ENCODE measurements at regions not wholly inside any gene's neighbourhood (a gene's known extent, or its start where the extent isn't known, plus 50 kb on each side); places are given as distances from the start of the nearest gene placed in this dataset.

DNA sequence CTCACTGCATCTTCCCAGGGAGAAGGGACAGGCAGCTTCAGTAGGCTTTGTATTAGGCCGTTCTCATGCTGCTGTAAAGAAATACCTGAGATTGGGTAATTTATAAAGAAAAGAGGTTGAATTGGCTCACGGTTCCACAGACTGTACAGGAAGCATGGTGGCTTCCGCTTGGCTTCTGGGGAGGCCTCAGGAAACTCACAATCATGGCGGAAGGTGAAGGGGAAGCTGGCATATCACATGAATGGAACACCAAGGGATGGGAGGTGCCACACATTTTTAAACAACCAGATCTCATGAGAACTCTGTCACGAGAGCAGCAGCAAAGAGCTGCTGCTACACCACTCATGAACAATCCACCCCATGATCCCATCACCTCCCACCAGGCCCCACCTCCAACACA lies 182.2 kb upstream of the SFSWAP start:
- no peaks in the 10 kb centered on the region for H3K27me3 ChIP-seq (ENCODE audit: insufficient read depth, low read depth, low read length)
- no peak overlapping the region for H3K27ac ChIP-seq (ENCODE audit: low read length)
- no peak overlapping the region for H2AFZ ChIP-seq (ENCODE audit: low read depth, low read length)
- no peak overlapping the region for H3K4me2 ChIP-seq (ENCODE audit: low read length)
- TF ChIP-seq, protein P1, sequence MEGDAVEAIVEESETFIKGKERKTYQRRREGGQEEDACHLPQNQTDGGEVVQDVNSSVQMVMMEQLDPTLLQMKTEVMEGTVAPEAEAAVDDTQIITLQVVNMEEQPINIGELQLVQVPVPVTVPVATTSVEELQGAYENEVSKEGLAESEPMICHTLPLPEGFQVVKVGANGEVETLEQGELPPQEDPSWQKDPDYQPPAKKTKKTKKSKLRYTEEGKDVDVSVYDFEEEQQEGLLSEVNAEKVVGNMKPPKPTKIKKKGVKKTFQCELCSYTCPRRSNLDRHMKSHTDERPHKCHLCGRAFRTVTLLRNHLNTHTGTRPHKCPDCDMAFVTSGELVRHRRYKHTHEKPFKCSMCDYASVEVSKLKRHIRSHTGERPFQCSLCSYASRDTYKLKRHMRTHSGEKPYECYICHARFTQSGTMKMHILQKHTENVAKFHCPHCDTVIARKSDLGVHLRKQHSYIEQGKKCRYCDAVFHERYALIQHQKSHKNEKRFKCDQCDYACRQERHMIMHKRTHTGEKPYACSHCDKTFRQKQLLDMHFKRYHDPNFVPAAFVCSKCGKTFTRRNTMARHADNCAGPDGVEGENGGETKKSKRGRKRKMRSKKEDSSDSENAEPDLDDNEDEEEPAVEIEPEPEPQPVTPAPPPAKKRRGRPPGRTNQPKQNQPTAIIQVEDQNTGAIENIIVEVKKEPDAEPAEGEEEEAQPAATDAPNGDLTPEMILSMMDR (IDR thresholded peaks at IDR 0.05; ENCODE audit: poor library complexity, severe bottlenecking) = no peak
- TF ChIP-seq EZH2 (IDR thresholded peaks at IDR 0.05; ENCODE audit: borderline replicate concordance, insufficient read depth, low read length, poor library complexity, severe bottlenecking) (no peak), RAD21 (conservative IDR thresholded peaks at IDR 0.05) (no peak), POLR2AphosphoS5 (IDR thresholded peaks at IDR 0.05) (no peak), EP300 (conservative IDR thresholded peaks at IDR 0.05; ENCODE audit: poor library complexity, severe bottlenecking) (no peak), SMC3 (conservative IDR thresholded peaks at IDR 0.05; ENCODE audit: poor library complexity) (no peak), MXI1 (conservative IDR thresholded peaks at IDR 0.05; ENCODE audit: poor library complexity, severe bottlenecking) (no peak), TAF1 (IDR thresholded peaks at IDR 0.05; ENCODE audit: low read depth) (no peak)
- TF ChIP-seq, protein P2, sequence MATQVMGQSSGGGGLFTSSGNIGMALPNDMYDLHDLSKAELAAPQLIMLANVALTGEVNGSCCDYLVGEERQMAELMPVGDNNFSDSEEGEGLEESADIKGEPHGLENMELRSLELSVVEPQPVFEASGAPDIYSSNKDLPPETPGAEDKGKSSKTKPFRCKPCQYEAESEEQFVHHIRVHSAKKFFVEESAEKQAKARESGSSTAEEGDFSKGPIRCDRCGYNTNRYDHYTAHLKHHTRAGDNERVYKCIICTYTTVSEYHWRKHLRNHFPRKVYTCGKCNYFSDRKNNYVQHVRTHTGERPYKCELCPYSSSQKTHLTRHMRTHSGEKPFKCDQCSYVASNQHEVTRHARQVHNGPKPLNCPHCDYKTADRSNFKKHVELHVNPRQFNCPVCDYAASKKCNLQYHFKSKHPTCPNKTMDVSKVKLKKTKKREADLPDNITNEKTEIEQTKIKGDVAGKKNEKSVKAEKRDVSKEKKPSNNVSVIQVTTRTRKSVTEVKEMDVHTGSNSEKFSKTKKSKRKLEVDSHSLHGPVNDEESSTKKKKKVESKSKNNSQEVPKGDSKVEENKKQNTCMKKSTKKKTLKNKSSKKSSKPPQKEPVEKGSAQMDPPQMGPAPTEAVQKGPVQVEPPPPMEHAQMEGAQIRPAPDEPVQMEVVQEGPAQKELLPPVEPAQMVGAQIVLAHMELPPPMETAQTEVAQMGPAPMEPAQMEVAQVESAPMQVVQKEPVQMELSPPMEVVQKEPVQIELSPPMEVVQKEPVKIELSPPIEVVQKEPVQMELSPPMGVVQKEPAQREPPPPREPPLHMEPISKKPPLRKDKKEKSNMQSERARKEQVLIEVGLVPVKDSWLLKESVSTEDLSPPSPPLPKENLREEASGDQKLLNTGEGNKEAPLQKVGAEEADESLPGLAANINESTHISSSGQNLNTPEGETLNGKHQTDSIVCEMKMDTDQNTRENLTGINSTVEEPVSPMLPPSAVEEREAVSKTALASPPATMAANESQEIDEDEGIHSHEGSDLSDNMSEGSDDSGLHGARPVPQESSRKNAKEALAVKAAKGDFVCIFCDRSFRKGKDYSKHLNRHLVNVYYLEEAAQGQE (IDR thresholded peaks at IDR 0.05; ENCODE audit: borderline replicate concordance) = no peak
- no peaks in the 10 kb centered on the region for H3F3A ChIP-seq (ENCODE audit: insufficient read depth, low read length, poor library complexity, severe bottlenecking)
- no peaks in the 10 kb centered on the region for H3K9me3 ChIP-seq (ENCODE audit: low read length)
- no peaks in the 10 kb centered on the region for H3K9me2 ChIP-seq (ENCODE audit: insufficient read depth, low read length)
- no peaks in the 10 kb centered on the region for H4K20me1 ChIP-seq (ENCODE audit: insufficient read depth)
- no peaks in the 10 kb centered on the region for H3K79me2 ChIP-seq (replicated peaks; ENCODE audit: insufficient read depth, low read length)
- H3K36me3 ChIP-seq (ENCODE audit: insufficient read depth, low read length) = no peaks in the 10 kb centered on the region
- no peak overlapping the region for H3K9ac ChIP-seq (ENCODE audit: low read length)
- no peak overlapping the region for H3K4me3 ChIP-seq (ENCODE audit: low read length)

DNA sequence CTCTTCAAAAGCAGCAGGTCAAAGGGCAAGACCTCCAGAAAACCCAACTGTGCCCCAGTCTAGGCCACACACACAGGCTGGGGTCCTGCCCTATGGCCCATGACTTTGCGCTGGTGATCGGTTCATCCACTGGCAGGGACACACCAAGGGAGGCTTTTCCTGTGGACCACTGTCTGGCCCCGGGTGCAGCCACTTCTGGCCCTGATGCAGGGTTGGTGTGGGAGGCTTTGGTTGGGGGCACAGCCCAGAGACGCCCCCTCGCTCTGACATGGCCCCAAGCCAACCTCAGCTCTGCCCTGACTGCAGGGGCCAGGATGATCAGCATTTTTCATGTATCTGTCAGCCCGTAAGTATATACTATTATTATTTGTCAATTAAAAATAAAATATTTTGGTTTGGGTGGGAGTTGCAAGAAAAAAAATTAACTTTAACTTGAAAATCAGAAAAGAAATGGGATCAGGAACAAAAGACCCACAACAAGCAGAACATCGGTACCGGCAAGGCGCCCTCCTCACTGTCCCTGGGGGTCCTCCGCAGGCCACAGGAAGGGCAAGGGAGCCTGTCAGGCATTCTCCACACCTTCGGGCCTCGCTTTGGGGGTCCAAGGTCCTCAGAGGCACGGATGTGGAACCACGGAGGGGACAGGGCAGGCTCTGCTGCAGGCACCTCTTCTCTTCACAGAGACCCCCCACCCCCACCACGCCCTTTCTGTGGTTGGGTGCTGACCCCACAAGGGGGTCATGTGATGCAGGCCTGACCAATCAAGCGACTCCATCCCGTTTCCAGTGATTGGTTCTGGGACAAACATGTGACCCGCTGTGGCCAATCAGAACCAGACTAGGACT lies 181.5 kb upstream of the SFSWAP start:
- no peaks in the 10 kb centered on the region for H4K20me1 ChIP-seq (ENCODE audit: insufficient read depth)
- H3K27ac ChIP-seq (ENCODE audit: low read length) = no peak overlapping the region
- no peak overlapping the region for H3K4me3 ChIP-seq (ENCODE audit: low read length)
- H3K9me3 ChIP-seq (ENCODE audit: low read length) = no peaks in the 10 kb centered on the region
- no peaks in the 10 kb centered on the region for H3K79me2 ChIP-seq (replicated peaks; ENCODE audit: insufficient read depth, low read length)
- H3K9me2 ChIP-seq (ENCODE audit: insufficient read depth, low read length) = no peaks in the 10 kb centered on the region
- no peaks in the 10 kb centered on the region for H3F3A ChIP-seq (ENCODE audit: insufficient read depth, low read length, poor library complexity, severe bottlenecking)
- no peak for TF ChIP-seq EP300 (conservative IDR thresholded peaks at IDR 0.05; ENCODE audit: poor library complexity, severe bottlenecking)
- no peak for TF ChIP-seq MXI1 (conservative IDR thresholded peaks at IDR 0.05; ENCODE audit: poor library complexity, severe bottlenecking)
- no peak for TF ChIP-seq RAD21 (conservative IDR thresholded peaks at IDR 0.05)
- TF ChIP-seq POLR2AphosphoS5 (IDR thresholded peaks at IDR 0.05) = no peak
- TF ChIP-seq, protein P2 (IDR thresholded peaks at IDR 0.05; ENCODE audit: borderline replicate concordance) = no peak
- TF ChIP-seq, protein P1 (IDR thresholded peaks at IDR 0.05; ENCODE audit: poor library complexity, severe bottlenecking) = no peak
- no peak for TF ChIP-seq SMC3 (conservative IDR thresholded peaks at IDR 0.05; ENCODE audit: poor library complexity)
- TF ChIP-seq EZH2 (IDR thresholded peaks at IDR 0.05; ENCODE audit: borderline replicate concordance, insufficient read depth, low read length, poor library complexity, severe bottlenecking) = no peak
- H2AFZ ChIP-seq (ENCODE audit: low read depth, low read length) = no peak overlapping the region
- H3K4me2 ChIP-seq (ENCODE audit: low read length) = no peak overlapping the region
- H3K27me3 ChIP-seq (ENCODE audit: insufficient read depth, low read depth, low read length) = no peaks in the 10 kb centered on the region
- H3K9ac ChIP-seq (ENCODE audit: low read length) = no peak overlapping the region
- H3K36me3 ChIP-seq (ENCODE audit: insufficient read depth, low read length) = no peaks in the 10 kb centered on the region

All from neural cell (in vitro differentiated cells).